KMS-11 (cell line): ENCODE measurements at regions not wholly inside any gene's neighbourhood (a gene's known extent, or its start where the extent isn't known, plus 50 kb on each side); places are given as distances from the start of the nearest gene placed in this dataset.

Experiments used
- H2AFZ ChIP-seq: fragments of 200-600 bp; sonication (generic); 2 replicates; pipeline ENCODE4 v1.6.1; 2016; ENCODE audit warnings: antibody characterized with exemption, mixed run types, low read depth
- H3K27ac ChIP-seq: fragments of 200-600 bp; sonication (generic); 2 replicates; pipeline ENCODE4 v1.6.1; 2016; ENCODE audit warnings: mild to moderate bottlenecking, mixed run types
- H3K27me3 ChIP-seq: fragments of 200-600 bp; sonication (generic); 2 replicates; pipeline ENCODE4 v1.6.1; 2017; ENCODE audit warnings: mild to moderate bottlenecking, low read depth, mixed run types, moderate library complexity; ENCODE audit not compliant: insufficient read depth
- H3K36me3 ChIP-seq: fragments of 200-600 bp; sonication (generic); 2 replicates; pipeline ENCODE4 v1.6.1; 2017; ENCODE audit warnings: mild to moderate bottlenecking, mixed run types; ENCODE audit not compliant: insufficient read depth
- H3K4me1 ChIP-seq: fragments of 200-600 bp; sonication (generic); 2 replicates; pipeline ENCODE4 v1.6.1; 2016; ENCODE audit warnings: mild to moderate bottlenecking, low read depth, mixed run types; ENCODE audit not compliant: poor library complexity, severe bottlenecking
- H3K4me2 ChIP-seq: fragments of 200-600 bp; sonication (generic); 2 replicates; pipeline ENCODE4 v1.7.0; 2016; ENCODE audit warnings: mild to moderate bottlenecking, mixed run types
- H3K4me3 ChIP-seq: fragments of 200-600 bp; sonication (generic); IDR thresholded peaks from 2 replicates; pipeline ENCODE4 v1.6.1; 2017; ENCODE audit warnings: low read depth, low read length, mixed read lengths; ENCODE audit not compliant: insufficient read depth
- H3K79me2 ChIP-seq: fragments of 200-600 bp; sonication (generic); 2 replicates; pipeline ENCODE4 v1.6.1; 2016; ENCODE audit warnings: low read depth, mixed run types; ENCODE audit not compliant: insufficient read depth
- H3K9ac ChIP-seq: fragments of 200-600 bp; sonication (generic); 2 replicates; pipeline ENCODE4 v1.6.1; 2016; ENCODE audit warnings: mild to moderate bottlenecking, mixed run types
- H4K20me1 ChIP-seq: fragments of 200-600 bp; sonication (generic); 2 replicates; pipeline ENCODE4 v1.6.1; 2016; ENCODE audit warnings: mild to moderate bottlenecking, mixed run types; ENCODE audit not compliant: insufficient read depth
- TF ChIP-seq, protein P1 (sequence below): fragments of 200-600 bp; sonication (generic); conservative IDR thresholded peaks from 2 replicates; pipeline ENCODE4 v1.6.1; 2017; ENCODE audit warnings: low read depth, mild to moderate bottlenecking, antibody characterized with exemption, low read length, moderate library complexity, mixed read lengths

DNA sequence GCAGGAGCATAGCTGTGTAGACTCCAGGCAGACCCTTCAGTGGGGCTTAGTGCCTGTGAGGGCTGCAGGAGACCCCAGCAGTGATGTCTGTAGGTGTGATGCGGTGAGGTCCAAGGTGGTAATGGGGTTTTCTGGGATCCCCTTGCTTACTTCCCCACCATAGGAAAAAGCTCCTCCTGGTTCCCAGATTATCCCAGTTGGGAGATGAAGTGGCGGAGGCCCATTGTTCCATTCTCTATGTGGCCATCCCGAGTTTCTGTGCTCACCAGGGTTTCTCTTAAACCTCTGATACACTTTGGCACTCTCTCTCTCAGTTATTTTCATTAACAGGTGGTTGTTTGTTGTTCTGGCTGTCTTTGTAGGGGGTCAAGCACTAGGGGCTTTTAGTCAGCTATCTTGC lies 146.7 kb upstream of the IGF1R start:
- no peaks in the 10 kb centered on the region for H4K20me1 ChIP-seq
- no peaks in the 10 kb centered on the region for H3K36me3 ChIP-seq
- no peak overlapping the region for H2AFZ ChIP-seq
- H3K4me1 ChIP-seq, result no peaks in the 10 kb centered on the region
- H3K9ac ChIP-seq, result no peak overlapping the region
- H3K79me2 ChIP-seq, result no peaks in the 10 kb centered on the region
- H3K4me3 ChIP-seq, result no peak overlapping the region
- TF ChIP-seq, protein P1, sequence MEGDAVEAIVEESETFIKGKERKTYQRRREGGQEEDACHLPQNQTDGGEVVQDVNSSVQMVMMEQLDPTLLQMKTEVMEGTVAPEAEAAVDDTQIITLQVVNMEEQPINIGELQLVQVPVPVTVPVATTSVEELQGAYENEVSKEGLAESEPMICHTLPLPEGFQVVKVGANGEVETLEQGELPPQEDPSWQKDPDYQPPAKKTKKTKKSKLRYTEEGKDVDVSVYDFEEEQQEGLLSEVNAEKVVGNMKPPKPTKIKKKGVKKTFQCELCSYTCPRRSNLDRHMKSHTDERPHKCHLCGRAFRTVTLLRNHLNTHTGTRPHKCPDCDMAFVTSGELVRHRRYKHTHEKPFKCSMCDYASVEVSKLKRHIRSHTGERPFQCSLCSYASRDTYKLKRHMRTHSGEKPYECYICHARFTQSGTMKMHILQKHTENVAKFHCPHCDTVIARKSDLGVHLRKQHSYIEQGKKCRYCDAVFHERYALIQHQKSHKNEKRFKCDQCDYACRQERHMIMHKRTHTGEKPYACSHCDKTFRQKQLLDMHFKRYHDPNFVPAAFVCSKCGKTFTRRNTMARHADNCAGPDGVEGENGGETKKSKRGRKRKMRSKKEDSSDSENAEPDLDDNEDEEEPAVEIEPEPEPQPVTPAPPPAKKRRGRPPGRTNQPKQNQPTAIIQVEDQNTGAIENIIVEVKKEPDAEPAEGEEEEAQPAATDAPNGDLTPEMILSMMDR, result no peak
- H3K27me3 ChIP-seq, result no peaks in the 10 kb centered on the region
- H3K4me2 ChIP-seq, result no peak overlapping the region
- no peak overlapping the region for H3K27ac ChIP-seq

GRCh38 chr15:98503970-98504369 lies 144.4 kb upstream of the IGF1R start:
- Histone ChIP-seq H2AFZ (no peak overlapping the region), H3K4me3 (no peak overlapping the region), H4K20me1 (no peaks in the 10 kb centered on the region), H3K9ac (no peak overlapping the region), H3K27ac (no peak overlapping the region), H3K4me1 (no peaks in the 10 kb centered on the region), H3K79me2 (no peaks in the 10 kb centered on the region), H3K36me3 (no peaks in the 10 kb centered on the region), H3K27me3 (no peaks in the 10 kb centered on the region), H3K4me2 (no peak overlapping the region)
- TF ChIP-seq, protein P1, result no peak

- H3K4me3 ChIP-seq, result no peak overlapping the region
- no peaks in the 10 kb centered on the region for H3K79me2 ChIP-seq
- no peak overlapping the region for H3K27ac ChIP-seq
- H3K4me2 ChIP-seq, result no peak overlapping the region
- no peaks in the 10 kb centered on the region for H3K4me1 ChIP-seq
- no peaks in the 10 kb centered on the region for H4K20me1 ChIP-seq
- no peak overlapping the region for H2AFZ ChIP-seq
- H3K9ac ChIP-seq, result no peak overlapping the region
- H3K27me3 ChIP-seq, result no peaks in the 10 kb centered on the region
- H3K36me3 ChIP-seq, result no peaks in the 10 kb centered on the region
- TF ChIP-seq, protein P1, result no peak
Observed at GRCh38 chr15:98504998-98505397, 143.3 kb upstream of the IGF1R start.

- TF ChIP-seq, protein P1, result no peak
- H3K27me3 ChIP-seq, result no peaks in the 10 kb centered on the region
- H3K4me2 ChIP-seq, result no peak overlapping the region
Observed at GRCh38 chr15:98505611-98506031, 142.7 kb upstream of the IGF1R start.

More at GRCh38 chr15:98505611-98506031, 142.7 kb upstream of the IGF1R start:
- no peak overlapping the region for H2AFZ ChIP-seq
- H3K36me3 ChIP-seq, result no peaks in the 10 kb centered on the region
- H3K4me1 ChIP-seq, result no peaks in the 10 kb centered on the region
- H3K27ac ChIP-seq, result no peak overlapping the region
- no peak overlapping the region for H3K4me3 ChIP-seq
- H4K20me1 ChIP-seq, result no peaks in the 10 kb centered on the region
- no peaks in the 10 kb centered on the region for H3K79me2 ChIP-seq
- H3K9ac ChIP-seq, result no peak overlapping the region
